GM08714 (cell line): ENCODE measurements at regions not wholly inside any gene's neighbourhood (a gene's known extent, or its start where the extent isn't known, plus 50 kb on each side); places are given as distances from the start of the nearest gene placed in this dataset.

Experiments used
- H3K4me3 ChIP-seq: fragments of 200-500 bp; sonication (Bioruptor generic); 2 replicates; pipeline ENCODE4 v1.5.1; 2014; ENCODE audit warnings: mild to moderate bottlenecking, low read length, inconsistent platforms
- ZNF274 ChIP-seq: IDR thresholded peaks from 2 replicates; pipeline ENCODE4 v1.6.1; 2012; ENCODE audit warnings: mild to moderate bottlenecking, low read depth, low read length

GRCh38 chr6:1516742-1517520 lies 92.8 kb upstream of the FOXC1 start:
- no peak for TF ChIP-seq ZNF274
- H3K4me3 ChIP-seq, result no peak overlapping the region

- no peak overlapping the region for H3K4me3 ChIP-seq
- TF ChIP-seq ZNF274, result no peak
Measured at GRCh38 chr6:1518855-1519254, 90.9 kb upstream of the FOXC1 start.

- TF ChIP-seq ZNF274, result no peak
- no peak overlapping the region for H3K4me3 ChIP-seq
Measured at GRCh38 chr6:1519597-1519996, 90.1 kb upstream of the FOXC1 start.

GRCh38 chr6:1522779-1523178 lies 86.9 kb upstream of the FOXC1 start:
- no peak for TF ChIP-seq ZNF274
- H3K4me3 ChIP-seq, result no peak overlapping the region

GRCh38 chr6:1524040-1524480 lies 85.7 kb upstream of the FOXC1 start:
- H3K4me3 ChIP-seq, result no peak overlapping the region
- TF ChIP-seq ZNF274, result no peak

GRCh38 chr6:1525364-1526038 lies 84.2 kb upstream of the FOXC1 start:
- TF ChIP-seq ZNF274, result no peak
- H3K4me3 ChIP-seq, result no peak overlapping the region

GRCh38 chr6:1526398-1527072 lies 83.2 kb upstream of the FOXC1 start:
- no peak overlapping the region for H3K4me3 ChIP-seq
- no peak for TF ChIP-seq ZNF274

GRCh38 chr6:1527073-1527457 lies 82.7 kb upstream of the FOXC1 start:
- H3K4me3 ChIP-seq, result no peak overlapping the region
- TF ChIP-seq ZNF274, result no peak

- H3K4me3 ChIP-seq, result no peak overlapping the region
- TF ChIP-seq ZNF274, result no peak
Measured at GRCh38 chr6:1535295-1535694, 74.4 kb upstream of the FOXC1 start.

- TF ChIP-seq ZNF274, result no peak
- H3K4me3 ChIP-seq, result no peak overlapping the region
Measured at GRCh38 chr6:1536526-1537429, 72.9 kb upstream of the FOXC1 start.

GRCh38 chr6:1538369-1538768 lies 71.3 kb upstream of the FOXC1 start:
- no peak for TF ChIP-seq ZNF274
- H3K4me3 ChIP-seq, result no peak overlapping the region

GRCh38 chr6:1538810-1539478 lies 70.8 kb upstream of the FOXC1 start:
- H3K4me3 ChIP-seq, result no peak overlapping the region

GRCh38 chr6:1540864-1541521 lies 68.7 kb upstream of the FOXC1 start:
- no peak for TF ChIP-seq ZNF274
- no peak overlapping the region for H3K4me3 ChIP-seq

More at GRCh38 chr6:1538810-1539478, 70.8 kb upstream of the FOXC1 start:
- no peak for TF ChIP-seq ZNF274
